ENCODE measurements at regions not wholly inside any gene's neighbourhood (a gene's known extent, or its start where the extent isn't known, plus 50 kb on each side); places are given as distances from the start of the nearest gene placed in this dataset.

DNA sequence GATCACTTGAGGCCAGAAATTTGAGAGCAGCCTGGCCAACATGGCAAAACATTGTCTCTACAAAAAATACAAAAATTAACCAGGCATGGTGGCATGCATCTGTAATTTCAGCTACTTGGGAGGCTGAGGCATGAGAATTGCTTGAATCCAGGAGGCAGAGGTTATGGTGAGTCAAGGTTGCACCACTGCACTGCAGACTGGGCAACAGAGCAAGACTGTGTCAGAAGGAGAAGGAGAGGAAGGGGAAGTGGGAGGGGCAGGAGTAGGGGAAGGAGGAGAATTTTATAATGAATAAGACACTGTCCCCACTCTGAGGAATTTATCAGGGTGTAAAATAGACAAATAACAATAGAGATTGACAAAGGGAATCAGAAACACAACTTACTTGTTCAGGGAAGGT, 440.6 kb upstream of the DYNLRB2 start:
- TF ChIP-seq, protein P1, sequence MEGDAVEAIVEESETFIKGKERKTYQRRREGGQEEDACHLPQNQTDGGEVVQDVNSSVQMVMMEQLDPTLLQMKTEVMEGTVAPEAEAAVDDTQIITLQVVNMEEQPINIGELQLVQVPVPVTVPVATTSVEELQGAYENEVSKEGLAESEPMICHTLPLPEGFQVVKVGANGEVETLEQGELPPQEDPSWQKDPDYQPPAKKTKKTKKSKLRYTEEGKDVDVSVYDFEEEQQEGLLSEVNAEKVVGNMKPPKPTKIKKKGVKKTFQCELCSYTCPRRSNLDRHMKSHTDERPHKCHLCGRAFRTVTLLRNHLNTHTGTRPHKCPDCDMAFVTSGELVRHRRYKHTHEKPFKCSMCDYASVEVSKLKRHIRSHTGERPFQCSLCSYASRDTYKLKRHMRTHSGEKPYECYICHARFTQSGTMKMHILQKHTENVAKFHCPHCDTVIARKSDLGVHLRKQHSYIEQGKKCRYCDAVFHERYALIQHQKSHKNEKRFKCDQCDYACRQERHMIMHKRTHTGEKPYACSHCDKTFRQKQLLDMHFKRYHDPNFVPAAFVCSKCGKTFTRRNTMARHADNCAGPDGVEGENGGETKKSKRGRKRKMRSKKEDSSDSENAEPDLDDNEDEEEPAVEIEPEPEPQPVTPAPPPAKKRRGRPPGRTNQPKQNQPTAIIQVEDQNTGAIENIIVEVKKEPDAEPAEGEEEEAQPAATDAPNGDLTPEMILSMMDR (IDR thresholded peaks at IDR 0.05) = no peak
- TF ChIP-seq POLR2A (IDR thresholded peaks at IDR 0.05) (no peak), POLR2AphosphoS5 (IDR thresholded peaks at IDR 0.05) (no peak)
